ENCODE measurements at regions not wholly inside any gene's neighbourhood (a gene's known extent, or its start where the extent isn't known, plus 50 kb on each side); places are given as distances from the start of the nearest gene placed in this dataset.

GRCh38 chr10:37476285-37476684 lies 350.9 kb downstream of the ANKRD30A start:
- FAIRE-seq (no peak), ATAC-seq (no peak), DNase-seq (ENCODE audit: low spot score) (no peak)
- no peak overlapping the region for H2AFZ ChIP-seq (ENCODE audit: low read length)
- no TSS peak for BruUV-seq (replicated peaks)
- no peak overlapping the region for H3K4me3 ChIP-seq (replicated peaks in 1 of 3; ENCODE audit: insufficient read depth in 1 of 3, low read depth in 2 of 3, low read length in 3 of 3)
- no peaks in the 10 kb centered on the region; a peak in 1 of 5 replicates for H3K27me3 ChIP-seq (ENCODE audit: control insufficient read depth in 1 of 2, insufficient read depth in 2 of 2, low read length in 2 of 2)
- H3K9me3 ChIP-seq (ENCODE audit: low read length): no peaks in the 10 kb centered on the region
- in situ Hi-C loops (cut with HindIII; ENCODE audit: extremely low pct_ligation_motif_present, low pct_unique_long_range_greater_than_20kb): loop anchor here (25.0 kb wide), 1 partner anchor 589 kb away; no protein-coding TSS in a partner anchor
- H3K27ac ChIP-seq (ENCODE audit: extremely low read length, insufficient read depth, low read length): no peak overlapping the region
- POLR2A ChIA-PET: no interaction called here
- no peak overlapping the region for H3K4me2 ChIP-seq (ENCODE audit: low read depth, low read length)
- intact Hi-C loops (cut with micrococcal nuclease; ENCODE audit: unreplicated experiment): no loop called here
- no peaks in the 10 kb centered on the region for H3K36me3 ChIP-seq (replicated peaks in 1 of 2; ENCODE audit: control insufficient read depth in 1 of 2, insufficient read depth in 2 of 2, low read length in 2 of 2)
- H3K79me2 ChIP-seq (ENCODE audit: insufficient read depth, low read length): no peaks in the 10 kb centered on the region
- CTCF ChIA-PET (ENCODE audit: low intra/inter-chr PET ratio, low total read pairs): no interaction called here
- no peaks in the 10 kb centered on the region for H3K4me1 ChIP-seq (ENCODE audit: insufficient read depth, low read length)
- H4K20me1 ChIP-seq (ENCODE audit: insufficient read depth, low read length): no peaks in the 10 kb centered on the region
- 4% methylated on average over 1 of the region's 1 CpG for WGBS (ENCODE audit: low lambda C conversion rate)
- no peak overlapping the region for H3K9ac ChIP-seq (ENCODE audit: insufficient read depth, low read depth, low read length)
- TF ChIP-seq WIZ (CRISPR knock-in tag; IDR thresholded peaks at IDR 0.05) (no peak), ZIK1 (CRISPR knock-in tag; IDR thresholded peaks at IDR 0.05; ENCODE audit: borderline replicate concordance, low read depth) (no peak), CENPX (CRISPR knock-in tag; IDR thresholded peaks at IDR 0.05) (no peak), ZNF33B (CRISPR knock-in tag; IDR thresholded peaks at IDR 0.05) (no peak), MBD4 (IDR thresholded peaks at IDR 0.05; ENCODE audit: borderline replicate concordance, low read length) (no peak), ZNF274 (CRISPR knock-in tag; IDR thresholded peaks at IDR 0.05) (no peak), FOSL2 (CRISPR knock-in tag; IDR thresholded peaks at IDR 0.05) (no peak), ZFP41 (CRISPR knock-in tag; IDR thresholded peaks at IDR 0.05; ENCODE audit: borderline replicate concordance) (no peak), SRSF9 (IDR thresholded peaks at IDR 0.05; ENCODE audit: borderline replicate concordance, insufficient read depth, low read depth, low read length, poor library complexity, severe bottlenecking) (no peak), MED8 (CRISPR knock-in tag; IDR thresholded peaks at IDR 0.05; ENCODE audit: insufficient replicate concordance) (no peak), ZC3H13 (CRISPR knock-in tag; IDR thresholded peaks at IDR 0.05) (no peak), ATF7 (IDR thresholded peaks at IDR 0.05) (no peak), ATF7 (CRISPR knock-in tag; IDR thresholded peaks at IDR 0.05) (no peak), DPF2 (CRISPR knock-in tag; IDR thresholded peaks at IDR 0.05; ENCODE audit: borderline replicate concordance, low read depth) (no peak), ZNF142 (CRISPR knock-in tag; IDR thresholded peaks at IDR 0.05) (no peak)
- TF ChIP-seq, protein P1, sequence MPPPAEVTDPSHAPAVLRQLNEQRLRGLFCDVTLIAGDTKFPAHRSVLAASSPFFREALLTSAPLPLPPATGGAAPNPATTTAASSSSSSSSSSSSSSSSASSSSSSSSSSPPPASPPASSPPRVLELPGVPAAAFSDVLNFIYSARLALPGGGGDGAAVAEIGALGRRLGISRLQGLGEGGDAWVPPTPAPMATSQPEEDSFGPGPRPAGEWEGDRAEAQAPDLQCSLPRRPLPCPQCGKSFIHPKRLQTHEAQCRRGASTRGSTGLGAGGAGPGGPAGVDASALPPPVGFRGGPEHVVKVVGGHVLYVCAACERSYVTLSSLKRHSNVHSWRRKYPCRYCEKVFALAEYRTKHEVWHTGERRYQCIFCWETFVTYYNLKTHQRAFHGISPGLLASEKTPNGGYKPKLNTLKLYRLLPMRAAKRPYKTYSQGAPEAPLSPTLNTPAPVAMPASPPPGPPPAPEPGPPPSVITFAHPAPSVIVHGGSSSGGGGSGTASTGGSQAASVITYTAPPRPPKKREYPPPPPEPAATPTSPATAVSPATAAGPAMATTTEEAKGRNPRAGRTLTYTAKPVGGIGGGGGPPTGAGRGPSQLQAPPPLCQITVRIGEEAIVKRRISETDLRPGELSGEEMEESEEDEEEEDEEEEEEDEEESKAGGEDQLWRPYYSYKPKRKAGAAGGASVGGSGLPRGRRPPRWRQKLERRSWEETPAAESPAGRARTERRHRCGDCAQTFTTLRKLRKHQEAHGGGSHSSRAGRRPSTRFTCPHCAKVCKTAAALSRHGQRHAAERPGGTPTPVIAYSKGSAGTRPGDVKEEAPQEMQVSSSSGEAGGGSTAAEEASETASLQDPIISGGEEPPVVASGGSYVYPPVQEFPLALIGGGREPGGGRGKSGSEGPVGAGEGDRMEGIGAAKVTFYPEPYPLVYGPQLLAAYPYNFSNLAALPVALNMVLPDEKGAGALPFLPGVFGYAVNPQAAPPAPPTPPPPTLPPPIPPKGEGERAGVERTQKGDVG (CRISPR knock-in tag; IDR thresholded peaks at IDR 0.05; ENCODE audit: borderline replicate concordance): no peak

Measured in HepG2 (cell line).